Stimulated activated CD8-positive, alpha-beta memory T cell treated with anti-CD3 and anti-CD28 coated beads, Interleukin-7, amount 100 ng/mL, for 1 hour (primary cell): ENCODE measurements at regions not wholly inside any gene's neighbourhood (a gene's known extent, or its start where the extent isn't known, plus 50 kb on each side); places are given as distances from the start of the nearest gene placed in this dataset.
"Not testable (repeated sequence)": the region's sequence is repeated elsewhere in the genome, so short reads cannot be mapped to it uniquely, and the experiment has no call there.

Experiments
- DNase-seq, 2 donors: peaks; one replicate each; pipeline ENCODE4 v3.0.0-alpha.2; 2020; ENCODE audit warnings: low read depth in 2 of 2

- DNase-seq: no peak
Measured at GRCh38 chr2:194103941-194104659, 1552.9 kb upstream of the SLC39A10 start.

GRCh38 chr2:194102546-194102945, 1554.5 kb upstream of the SLC39A10 start:
- no peak for DNase-seq

- DNase-seq: no peak
Measured at GRCh38 chr2:194100201-194100600, 1556.8 kb upstream of the SLC39A10 start.

- DNase-seq: no peak
Measured at GRCh38 chr2:194096402-194096801, 1560.6 kb upstream of the SLC39A10 start.

GRCh38 chr2:194095359-194095758, 1561.7 kb upstream of the SLC39A10 start:
- DNase-seq: no peak

GRCh38 chr2:194090251-194090905, 1566.6 kb upstream of the SLC39A10 start:
- no peak for DNase-seq

GRCh38 chr2:194087089-194087958, 1569.7 kb upstream of the SLC39A10 start:
- DNase-seq: no peak

GRCh38 chr2:194086129-194086528, 1570.9 kb upstream of the SLC39A10 start:
- DNase-seq: no peak

- no peak for DNase-seq
Measured at GRCh38 chr2:194079989-194080388, 1577.0 kb upstream of the SLC39A10 start.

GRCh38 chr2:194077366-194077765, 1579.7 kb upstream of the SLC39A10 start:
- no peak for DNase-seq

- DNase-seq: no peak
Measured at GRCh38 chr2:194062401-194062800, 1594.6 kb upstream of the SLC39A10 start.

GRCh38 chr2:194060269-194060668, 1596.8 kb upstream of the SLC39A10 start:
- no peak for DNase-seq

- DNase-seq: no peak
Measured at GRCh38 chr2:194054313-194054712, 1602.7 kb upstream of the SLC39A10 start.

GRCh38 chr2:194044321-194044720, 1612.7 kb upstream of the SLC39A10 start:
- no peak for DNase-seq

- not testable (repeated sequence) for DNase-seq
Measured at GRCh38 chr2:194021130-194021529, 1635.9 kb upstream of the SLC39A10 start.

GRCh38 chr2:194020155-194020554, 1636.9 kb upstream of the SLC39A10 start:
- DNase-seq: no peak

- no peak for DNase-seq
Measured at GRCh38 chr2:194015751-194016150, 1641.3 kb upstream of the SLC39A10 start.

- no peak for DNase-seq
Measured at GRCh38 chr2:194014639-194015038, 1642.4 kb upstream of the SLC39A10 start.

- DNase-seq: no peak
Measured at GRCh38 chr2:194004590-194005206, 1652.3 kb upstream of the SLC39A10 start.

- no peak for DNase-seq
Measured at GRCh38 chr2:194003911-194004310, 1653.1 kb upstream of the SLC39A10 start.

GRCh38 chr2:194002699-194003368, 1654.2 kb upstream of the SLC39A10 start:
- DNase-seq: no peak
